ENCODE measurements at regions not wholly inside any gene's neighbourhood (a gene's known extent, or its start where the extent isn't known, plus 50 kb on each side); places are given as distances from the start of the nearest gene placed in this dataset. TPM values are rescaled to one million over a fixed set of nuclear protein-coding genes. Genes with fewer than 3 reads are reported as not detected.

DNA sequence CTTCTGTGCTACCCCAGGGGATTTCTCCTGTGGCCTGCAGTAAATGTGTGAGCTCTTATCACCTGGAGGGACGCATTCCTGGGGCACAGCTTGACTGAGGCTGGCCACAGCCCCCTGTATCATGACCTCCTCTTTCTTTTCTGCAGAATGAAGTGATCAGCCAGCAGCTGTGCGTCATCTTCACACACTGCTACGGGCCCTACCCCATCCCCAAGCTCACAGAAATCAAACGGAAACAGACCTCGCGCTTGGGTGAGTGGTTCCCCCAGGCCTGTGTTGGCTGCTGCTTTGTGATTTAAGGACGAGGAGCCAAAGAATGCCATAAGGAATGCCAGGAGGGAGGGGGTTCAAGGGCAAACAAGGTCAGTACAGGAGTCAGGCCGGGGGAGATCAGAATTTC is 50.5 kb upstream of the PWP1 start:
- Histone ChIP-seq H3K36me3 (replicated peaks; ENCODE audit: insufficient read depth, low read depth) (no peaks in the 10 kb centered on the region), H3K27me3 (peaks cover 11% of the 10 kb centered on the region), H3K4me2 (no peak overlapping the region), H3K9me3 (ENCODE audit: low read depth) (no peaks in the 10 kb centered on the region), H3K27ac (no peak overlapping the region), H3K9me2 (replicated peaks; ENCODE audit: insufficient read depth) (no peaks in the 10 kb centered on the region), H4K20me1 (ENCODE audit: insufficient read depth, poor library complexity, severe bottlenecking) (no peaks in the 10 kb centered on the region), H2AFZ (no peak overlapping the region), H3K4me1 (ENCODE audit: insufficient read depth) (peaks cover 13% of the 10 kb centered on the region), H3K4me3 (no peak overlapping the region), H3K79me2 (no peaks in the 10 kb centered on the region)
- TF ChIP-seq, protein P1, sequence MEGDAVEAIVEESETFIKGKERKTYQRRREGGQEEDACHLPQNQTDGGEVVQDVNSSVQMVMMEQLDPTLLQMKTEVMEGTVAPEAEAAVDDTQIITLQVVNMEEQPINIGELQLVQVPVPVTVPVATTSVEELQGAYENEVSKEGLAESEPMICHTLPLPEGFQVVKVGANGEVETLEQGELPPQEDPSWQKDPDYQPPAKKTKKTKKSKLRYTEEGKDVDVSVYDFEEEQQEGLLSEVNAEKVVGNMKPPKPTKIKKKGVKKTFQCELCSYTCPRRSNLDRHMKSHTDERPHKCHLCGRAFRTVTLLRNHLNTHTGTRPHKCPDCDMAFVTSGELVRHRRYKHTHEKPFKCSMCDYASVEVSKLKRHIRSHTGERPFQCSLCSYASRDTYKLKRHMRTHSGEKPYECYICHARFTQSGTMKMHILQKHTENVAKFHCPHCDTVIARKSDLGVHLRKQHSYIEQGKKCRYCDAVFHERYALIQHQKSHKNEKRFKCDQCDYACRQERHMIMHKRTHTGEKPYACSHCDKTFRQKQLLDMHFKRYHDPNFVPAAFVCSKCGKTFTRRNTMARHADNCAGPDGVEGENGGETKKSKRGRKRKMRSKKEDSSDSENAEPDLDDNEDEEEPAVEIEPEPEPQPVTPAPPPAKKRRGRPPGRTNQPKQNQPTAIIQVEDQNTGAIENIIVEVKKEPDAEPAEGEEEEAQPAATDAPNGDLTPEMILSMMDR (IDR thresholded peaks at IDR 0.05; ENCODE audit: poor library complexity) = no peak
- TF ChIP-seq EZH2phosphoT487 (IDR thresholded peaks at IDR 0.05; ENCODE audit: low read depth, severe bottlenecking, unreplicated experiment) (no peak), EZH2 (IDR thresholded peaks at IDR 0.05; ENCODE audit: borderline replicate concordance) (no peak)
- WGBS (ENCODE audit: low lambda C conversion rate, missing lambda C conversion rate) = 40% methylated on average over 8 of the region's 8 CpGs
- no peak for DNase-seq (ENCODE audit: low spot score)

Small RNA genes in the stretch of these regions (small RNA-seq; reads per million reads assigned to genes)
- gene RF00284 = not detected
- not detected for gene RNA5SP371
